ENCODE measurements at regions not wholly inside any gene's neighbourhood (a gene's known extent, or its start where the extent isn't known, plus 50 kb on each side); places are given as distances from the start of the nearest gene placed in this dataset.
"Not testable (repeated sequence)": the region's sequence is repeated elsewhere in the genome, so short reads cannot be mapped to it uniquely, and the experiment has no call there.

- no peak for DNase-seq
Measured at GRCh38 chr1:193929374-193930033, 743.1 kb upstream of the B3GALT2 start.

GRCh38 chr1:193927550-193927949 is 741.1 kb upstream of the B3GALT2 start:
- no peak for DNase-seq

GRCh38 chr1:193926956-193927355 is 740.5 kb upstream of the B3GALT2 start:
- no peak for DNase-seq

- DNase-seq = no peak
Measured at GRCh38 chr1:193919827-193920226, 733.4 kb upstream of the B3GALT2 start.

DNA sequence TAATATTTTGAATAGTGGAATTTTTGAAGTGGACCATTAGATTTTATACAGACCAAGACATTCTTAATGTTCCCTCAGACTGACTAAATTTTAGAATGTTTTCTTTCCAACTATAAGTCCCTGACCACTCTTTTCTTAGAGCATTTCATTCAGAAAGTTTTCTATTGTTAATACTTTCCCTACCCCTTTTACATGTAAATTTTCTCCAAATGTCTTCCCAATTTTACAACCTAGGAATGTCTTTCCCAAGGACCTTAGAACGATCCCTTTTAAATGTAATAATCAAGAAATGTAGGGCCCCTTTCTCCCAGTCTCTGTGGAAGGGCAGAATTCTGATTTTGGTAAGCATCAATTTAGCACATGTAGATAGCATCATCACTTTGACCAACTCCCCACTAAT is 730.0 kb upstream of the B3GALT2 start:
- no peak for DNase-seq

GRCh38 chr1:193914871-193915270 is 728.5 kb upstream of the B3GALT2 start:
- peak; percentile 15 for DNase-seq

DNA sequence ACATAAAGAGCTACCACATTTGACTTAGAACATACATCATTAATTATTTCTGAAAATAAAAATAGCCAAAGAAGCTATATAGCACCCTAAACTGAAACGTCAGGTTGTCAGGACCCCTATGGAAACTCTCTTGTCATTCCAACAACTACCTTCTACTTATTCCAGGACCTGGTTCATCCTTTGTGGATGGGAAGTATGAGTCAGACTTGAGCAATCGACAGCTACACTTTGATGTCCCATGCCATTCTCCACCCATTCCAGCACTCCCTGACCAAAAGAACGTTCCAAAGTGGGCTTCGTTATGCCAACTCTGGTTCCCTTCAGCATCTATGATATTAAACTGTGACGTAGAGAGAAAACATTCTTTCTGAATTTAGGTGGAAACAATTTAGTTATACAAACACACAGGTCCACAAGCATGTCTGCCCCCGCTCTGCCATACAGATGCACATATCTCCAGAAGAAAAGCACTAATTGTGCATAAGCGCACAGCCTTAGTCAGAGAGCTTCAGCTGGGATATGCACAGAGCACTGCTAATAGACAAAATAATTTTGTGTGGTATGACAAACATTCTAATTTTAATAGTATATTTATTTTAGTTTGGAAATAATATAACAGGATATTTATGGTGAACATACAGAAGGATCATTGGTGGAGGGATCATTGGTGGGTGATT is 723.1 kb upstream of the B3GALT2 start:
- DNase-seq = no peak

- no peak for DNase-seq
Measured at GRCh38 chr1:193905288-193906085, 719.1 kb upstream of the B3GALT2 start.

DNA sequence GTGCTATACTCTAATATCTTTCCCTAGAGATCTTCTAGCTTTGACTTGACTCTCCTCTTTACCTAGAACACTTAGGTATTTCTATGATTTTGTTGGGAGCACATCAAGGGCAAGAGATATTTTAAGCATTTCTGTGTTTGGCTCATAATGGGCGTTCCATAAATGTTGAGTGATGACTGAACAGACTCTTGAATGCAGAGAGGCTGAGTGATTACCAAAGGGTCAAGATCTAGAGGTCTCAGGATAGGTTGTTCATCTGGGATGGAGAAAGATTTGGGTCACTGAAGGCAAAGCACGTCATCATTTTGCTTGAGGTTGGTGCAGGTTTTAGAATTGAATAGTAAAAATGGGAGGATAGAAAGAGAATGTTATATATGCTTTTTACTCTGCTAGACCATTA is 705.4 kb upstream of the B3GALT2 start:
- DNase-seq = no peak

DNA sequence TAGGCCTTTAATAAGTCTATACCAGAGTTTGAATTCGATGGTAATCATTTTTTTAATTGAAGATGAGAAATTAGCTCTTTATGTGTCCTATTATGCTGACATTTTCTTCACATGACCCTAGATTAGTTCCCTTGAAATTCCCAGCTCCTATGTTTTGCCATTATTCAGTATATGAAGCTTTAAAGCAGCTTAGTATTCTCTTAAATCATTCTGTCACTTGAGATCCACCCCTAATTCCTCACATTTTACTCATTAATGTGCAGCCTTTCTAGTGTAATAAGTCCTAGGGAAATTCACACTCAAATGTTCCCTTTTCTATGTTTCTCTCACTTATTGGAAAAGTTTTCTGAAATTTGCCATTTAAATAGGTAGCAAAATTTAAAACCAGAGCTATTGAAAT is 704.5 kb upstream of the B3GALT2 start:
- DNase-seq = no peak

DNA sequence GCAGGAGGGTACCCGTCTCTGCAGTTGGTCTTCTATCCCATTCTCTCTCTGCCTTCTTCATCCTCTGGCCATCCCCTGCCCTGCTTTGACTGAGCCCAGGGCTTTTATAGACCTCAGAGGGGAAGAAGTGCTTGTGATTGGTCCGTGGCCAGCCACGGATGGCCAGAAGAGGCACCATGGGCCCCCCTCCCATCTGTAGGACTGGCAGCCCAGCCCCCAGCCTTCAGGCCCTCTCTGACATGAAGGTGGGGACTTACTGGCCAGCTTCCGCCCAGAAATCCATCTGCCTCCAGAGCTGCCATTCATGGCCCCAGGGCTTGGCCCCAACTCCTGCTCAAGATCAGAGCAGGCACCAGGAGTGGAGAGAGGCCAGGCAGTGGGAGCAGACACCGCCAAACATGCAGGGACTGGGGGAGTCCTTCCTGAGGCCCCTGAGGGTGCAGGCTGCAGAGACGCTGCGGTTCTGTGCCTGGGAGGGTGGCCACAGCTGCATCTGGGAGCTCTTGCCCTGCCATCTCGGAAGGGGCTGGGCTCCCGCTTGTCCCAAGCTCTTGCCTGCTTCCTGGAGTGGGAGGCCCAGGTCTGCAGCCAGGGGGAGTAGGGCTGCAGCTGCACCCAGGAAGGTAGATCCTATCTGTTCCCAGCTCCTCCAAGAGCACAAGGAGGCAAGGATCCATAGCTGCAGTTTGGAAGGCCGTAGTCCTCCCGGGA is 698.6 kb upstream of the B3GALT2 start:
- no peak for DNase-seq

DNA sequence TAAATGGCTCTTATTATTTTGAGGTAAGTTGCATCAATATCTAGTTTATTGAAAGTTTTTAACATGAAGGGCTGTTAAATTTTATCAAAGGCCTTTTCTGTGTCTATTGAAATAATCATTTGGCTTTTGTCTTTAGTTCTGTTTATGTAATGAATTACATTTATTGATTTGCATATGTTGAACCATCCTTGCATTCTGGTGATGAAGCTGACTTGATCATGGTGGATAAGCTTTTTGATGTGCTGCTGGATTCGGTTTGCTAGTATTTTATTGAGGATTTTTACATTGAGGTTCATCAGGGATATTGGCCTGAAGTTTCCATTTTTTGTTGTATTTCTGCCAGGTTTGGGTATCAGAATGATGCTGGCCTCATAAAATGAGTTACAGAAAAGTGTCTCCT is 691.5 kb upstream of the B3GALT2 start:
- not testable (repeated sequence) for DNase-seq

DNA sequence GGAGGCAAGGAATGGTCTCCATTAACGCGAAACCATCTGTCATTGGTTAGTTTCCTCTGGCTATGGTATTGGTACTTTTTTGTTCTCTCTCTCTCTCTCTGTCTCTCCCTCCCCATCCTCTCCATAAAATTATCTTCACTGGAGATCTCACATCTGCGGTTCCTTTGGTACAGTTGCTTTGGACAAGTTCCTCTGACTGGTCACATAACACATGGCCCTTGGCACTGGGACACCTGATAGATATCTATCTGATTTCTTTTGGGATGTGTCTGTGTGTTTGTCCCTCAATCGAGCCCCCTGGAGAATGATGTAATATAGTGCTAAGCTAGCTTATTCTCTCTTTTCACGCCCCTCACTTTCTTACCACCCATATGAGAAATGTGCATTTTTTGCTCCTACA is 682.0 kb upstream of the B3GALT2 start:
- DNase-seq = no peak

GRCh38 chr1:193856261-193856660 is 669.8 kb upstream of the B3GALT2 start:
- DNase-seq = no peak

DNA sequence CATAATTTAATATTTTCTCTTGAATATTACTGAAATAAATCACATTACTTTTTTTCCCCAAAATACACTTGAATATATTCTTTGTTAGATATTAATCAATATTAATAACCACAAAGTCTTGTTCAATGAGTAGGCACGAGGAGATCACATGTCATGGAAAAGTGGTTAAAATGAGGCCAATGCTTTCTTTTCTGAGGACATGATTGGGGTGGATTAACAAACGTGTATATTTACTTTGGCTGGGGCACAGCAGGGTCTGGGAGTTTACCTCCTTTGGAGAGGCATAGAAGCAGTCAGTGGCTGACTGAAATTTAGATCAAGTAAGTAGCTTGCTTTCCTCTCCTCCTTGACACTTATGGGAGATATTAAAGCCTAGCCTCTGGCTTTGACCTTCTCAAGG is 664.3 kb upstream of the B3GALT2 start:
- no peak for DNase-seq

GRCh38 chr1:193846876-193847604 is 660.6 kb upstream of the B3GALT2 start:
- DNase-seq = no peak

- no peak for DNase-seq
Measured at GRCh38 chr1:193846411-193846810, 660.0 kb upstream of the B3GALT2 start.

DNA sequence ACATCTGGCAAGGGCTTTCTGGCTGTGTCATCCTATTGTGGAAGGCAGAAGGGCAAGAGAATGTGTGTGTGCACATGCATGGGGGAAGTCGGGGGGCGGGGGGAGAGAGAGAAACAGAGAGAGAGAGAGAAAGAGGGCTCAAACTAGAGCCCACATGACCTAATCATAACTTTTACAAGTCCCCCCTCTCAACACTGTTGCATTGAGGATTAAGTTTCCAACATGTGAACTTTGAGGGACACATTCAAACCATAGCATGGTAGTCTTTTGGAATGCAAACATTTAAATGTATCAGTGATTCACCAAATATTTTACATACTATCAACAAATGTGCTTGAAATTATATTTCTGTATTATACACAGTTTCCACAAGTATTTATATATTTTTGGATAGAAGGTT is 655.4 kb upstream of the B3GALT2 start:
- DNase-seq = no peak

DNA sequence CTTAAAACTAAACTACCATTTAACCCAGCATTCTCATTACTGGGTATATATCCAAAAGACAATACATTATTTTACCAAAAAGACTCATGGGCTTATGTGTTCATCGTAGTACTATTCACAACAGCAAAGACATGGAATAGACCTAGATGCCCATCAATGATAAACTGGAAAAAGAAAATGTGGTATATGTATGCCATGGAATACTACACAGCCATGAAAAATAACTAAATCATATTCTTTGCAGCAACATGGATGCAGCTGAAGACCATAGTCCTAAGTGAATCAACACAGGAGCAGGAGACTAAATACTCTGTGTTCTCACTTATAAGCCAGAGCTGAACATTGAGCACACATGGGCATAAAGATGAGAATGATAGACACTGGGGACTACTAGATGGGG is 645.1 kb upstream of the B3GALT2 start:
- DNase-seq = no peak

DNA sequence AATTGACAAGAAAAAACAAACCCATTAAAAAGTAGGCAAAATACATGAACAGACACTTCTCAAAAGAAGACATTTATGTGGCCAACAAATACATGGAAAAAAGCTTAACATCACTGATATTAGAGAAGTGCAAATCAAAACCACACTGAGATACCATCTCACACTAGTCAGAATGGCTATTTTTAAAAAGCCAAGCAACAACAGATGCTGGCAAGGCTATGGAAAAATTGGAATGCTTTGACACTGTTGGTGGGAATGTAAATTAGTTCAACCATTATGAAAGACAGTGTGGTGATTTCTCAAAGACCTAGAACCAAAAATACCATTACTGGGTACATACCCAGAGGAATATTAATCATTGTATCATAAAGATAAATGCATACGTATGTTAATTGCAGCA is 641.1 kb upstream of the B3GALT2 start:
- no peak for DNase-seq

DNA sequence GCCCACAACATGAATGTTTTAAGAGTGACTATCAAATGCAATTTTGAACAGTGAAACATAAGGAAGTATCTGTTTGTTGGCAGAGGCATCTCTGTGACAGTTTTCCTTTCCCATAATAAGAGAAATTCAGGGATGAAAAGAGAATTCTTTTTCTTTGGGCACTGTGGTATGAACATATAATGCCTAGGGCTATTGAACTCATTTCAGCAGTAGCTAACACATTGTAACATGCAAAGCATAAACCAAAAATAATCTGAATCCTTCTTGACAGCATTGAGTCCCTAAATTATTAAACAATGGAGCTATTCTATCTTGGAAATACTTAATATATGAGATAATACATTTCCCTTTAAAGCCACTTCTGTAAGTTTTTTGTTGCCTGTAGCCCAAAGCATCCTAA is 633.0 kb upstream of the B3GALT2 start:
- no peak for DNase-seq

DNA sequence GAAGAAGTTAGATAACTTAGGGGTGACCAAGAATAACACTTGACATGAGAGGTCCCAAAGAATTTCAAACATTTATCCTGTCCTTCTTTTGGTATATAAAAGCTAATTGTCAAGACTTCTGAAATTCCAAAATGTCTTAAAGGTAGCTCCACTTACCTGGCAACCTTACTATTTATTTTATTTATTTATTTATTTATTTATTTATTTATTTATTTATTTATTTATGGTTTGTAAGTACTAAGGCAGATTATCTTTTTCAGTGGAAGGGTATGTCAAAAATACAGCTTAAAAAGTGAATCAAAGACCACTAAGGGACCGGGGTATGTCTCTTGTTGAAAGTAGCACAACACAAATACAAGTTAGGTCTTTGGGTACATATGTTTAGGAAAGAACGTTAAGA is 620.8 kb upstream of the B3GALT2 start:
- DNase-seq = no peak

Measured in NCI-H2171 treated with DMSO at 0.1 percent for 48 hours (cell line).